Thymus (tissue), 11 donors: ENCODE measurements at regions not wholly inside any gene's neighbourhood (a gene's known extent, or its start where the extent isn't known, plus 50 kb on each side); places are given as distances from the start of the nearest gene placed in this dataset.

Experiments
- DNase-seq, 9 donors: peaks; one replicate each; pipeline ENCODE4 v3.0.0-alpha.2; 2013; ENCODE audit warnings: low spot score in 9 of 9, low read depth in 6 of 9, missing footprints in 1 of 9
- H3K27ac ChIP-seq, 2 donors: one replicate each; pipeline ENCODE4 v1.5.1; 2013; ENCODE audit warnings: control low read depth in 1 of 2, low read depth in 1 of 2, low read length in 1 of 2, mild to moderate bottlenecking in 1 of 2, moderate library complexity in 1 of 2
- H3K27me3 ChIP-seq, 2 donors: one replicate each; pipeline ENCODE4 v1.5.1; 2013; ENCODE audit warnings: low read length in 1 of 2; ENCODE audit not compliant: control insufficient read depth in 2 of 2, insufficient read depth in 1 of 2
- H3K36me3 ChIP-seq, 2 donors: one replicate each; pipeline ENCODE4 v1.5.1; 2013; ENCODE audit warnings: low read length in 1 of 2, mild to moderate bottlenecking in 1 of 2, moderate library complexity in 1 of 2; ENCODE audit not compliant: control insufficient read depth in 2 of 2, insufficient read depth in 2 of 2
- H3K4me1 ChIP-seq, 2 donors: one replicate each; pipeline ENCODE4 v1.5.1; 2013; ENCODE audit warnings: low read length in 2 of 2; ENCODE audit not compliant: control insufficient read depth in 2 of 2, insufficient read depth in 2 of 2
- H3K4me3 ChIP-seq, 2 donors: one replicate each; pipeline ENCODE4 v1.5.1; 2013; ENCODE audit warnings: low read length in 2 of 2, control low read depth in 1 of 2, mild to moderate bottlenecking in 1 of 2
- H3K9me3 ChIP-seq, 2 donors: one replicate each; pipeline ENCODE4 v1.5.1; 2013; ENCODE audit warnings: low read length in 1 of 2, mild to moderate bottlenecking in 1 of 2; ENCODE audit not compliant: control insufficient read depth in 2 of 2, insufficient read depth in 1 of 2
- WGBS: extraction: QIAGEN DNeasy Blood & Tissue Kit; methylation state at CpG from one replicate; pipeline ENCODE4 v1.1.7; 2013; 5-methylcytosine and 5-hydroxymethylcytosine counted together
- donor health status: healthy.

- no peak overlapping the region for H3K27ac ChIP-seq
- H3K4me3 ChIP-seq = no peak overlapping the region
- H3K4me1 ChIP-seq = no peaks in the 10 kb centered on the region
- 97% methylated on average over 5 of the region's 5 CpGs for WGBS
- H3K27me3 ChIP-seq = no peaks in the 10 kb centered on the region
- H3K36me3 ChIP-seq = no peaks in the 10 kb centered on the region
- no peak for DNase-seq
- no peaks in the 10 kb centered on the region for H3K9me3 ChIP-seq
Measured at GRCh38 chr4:157973297-157973696, 199.5 kb downstream of the GASK1B start.

GRCh38 chr4:157964463-157964862, 208.4 kb downstream of the GASK1B start:
- Histone ChIP-seq H3K9me3 (no peaks in the 10 kb centered on the region), H3K4me1 (no peaks in the 10 kb centered on the region), H3K36me3 (no peaks in the 10 kb centered on the region), H3K4me3 (no peak overlapping the region), H3K27ac (no peak overlapping the region), H3K27me3 (no peaks in the 10 kb centered on the region)
- 77% methylated on average over 2 of the region's 2 CpGs for WGBS
- DNase-seq = no peak

- Histone ChIP-seq H3K9me3 (no peaks in the 10 kb centered on the region), H3K27ac (no peak overlapping the region), H3K36me3 (no peaks in the 10 kb centered on the region), H3K27me3 (no peaks in the 10 kb centered on the region), H3K4me1 (no peaks in the 10 kb centered on the region), H3K4me3 (no peak overlapping the region)
- DNase-seq = no peak
- 86% methylated on average over 2 of the region's 2 CpGs for WGBS
Measured at GRCh38 chr4:157961229-157961990, 211.4 kb downstream of the GASK1B start.

GRCh38 chr4:157957905-157958304, 214.9 kb downstream of the GASK1B start:
- Histone ChIP-seq H3K27me3 (no peaks in the 10 kb centered on the region), H3K9me3 (no peaks in the 10 kb centered on the region), H3K4me3 (no peak overlapping the region), H3K27ac (no peak overlapping the region), H3K4me1 (no peaks in the 10 kb centered on the region), H3K36me3 (no peaks in the 10 kb centered on the region)
- DNase-seq = no peak
- WGBS = 97% methylated on average over 1 of the region's 1 CpG

GRCh38 chr4:157942017-157942416, 230.8 kb downstream of the GASK1B start:
- WGBS = 83% methylated on average over 3 of the region's 3 CpGs
- Histone ChIP-seq H3K27ac (no peak overlapping the region), H3K9me3 (no peaks in the 10 kb centered on the region), H3K27me3 (no peaks in the 10 kb centered on the region), H3K4me3 (no peak overlapping the region), H3K36me3 (no peaks in the 10 kb centered on the region), H3K4me1 (no peaks in the 10 kb centered on the region)
- DNase-seq = no peak

DNA sequence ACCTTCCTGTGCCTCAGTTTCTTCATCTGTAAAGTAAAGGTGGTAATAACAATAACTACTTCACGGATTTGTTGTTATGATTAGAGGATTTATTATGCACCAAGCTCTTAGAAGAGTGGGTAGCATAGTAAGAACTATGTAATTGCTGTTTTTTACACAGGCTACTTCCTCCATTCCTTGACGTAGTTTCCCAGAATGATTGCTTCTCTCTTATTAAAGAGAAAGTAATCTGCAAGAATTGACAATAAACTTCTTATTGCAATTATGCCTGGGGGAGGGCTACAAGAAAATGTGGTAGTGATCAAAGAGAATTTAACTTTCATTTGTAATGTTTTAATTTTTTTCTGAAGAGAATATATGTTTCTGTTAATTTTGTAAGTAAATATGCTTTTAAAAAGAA, 238.7 kb downstream of the GASK1B start:
- Histone ChIP-seq H3K9me3 (no peaks in the 10 kb centered on the region), H3K27me3 (no peaks in the 10 kb centered on the region), H3K36me3 (no peaks in the 10 kb centered on the region), H3K4me3 (no peak overlapping the region), H3K4me1 (no peaks in the 10 kb centered on the region), H3K27ac (no peak overlapping the region)
- no peak for DNase-seq
- WGBS = 24% methylated on average over 2 of the region's 2 CpGs

GRCh38 chr4:157932936-157933335, 239.9 kb downstream of the GASK1B start:
- DNase-seq = no peak
- H3K4me3 ChIP-seq = no peak overlapping the region
- no peak overlapping the region for H3K27ac ChIP-seq
- H3K9me3 ChIP-seq = no peaks in the 10 kb centered on the region
- no peaks in the 10 kb centered on the region for H3K36me3 ChIP-seq
- H3K4me1 ChIP-seq = no peaks in the 10 kb centered on the region
- WGBS = 96% methylated on average over 1 of the region's 1 CpG
- no peaks in the 10 kb centered on the region for H3K27me3 ChIP-seq

GRCh38 chr4:157929486-157929885, 243.3 kb downstream of the GASK1B start:
- Histone ChIP-seq H3K27ac (no peak overlapping the region), H3K9me3 (no peaks in the 10 kb centered on the region), H3K4me1 (no peaks in the 10 kb centered on the region), H3K27me3 (no peaks in the 10 kb centered on the region), H3K36me3 (no peaks in the 10 kb centered on the region), H3K4me3 (no peak overlapping the region)
- DNase-seq = no peak
- 92% methylated on average over 1 of the region's 1 CpG for WGBS

DNA sequence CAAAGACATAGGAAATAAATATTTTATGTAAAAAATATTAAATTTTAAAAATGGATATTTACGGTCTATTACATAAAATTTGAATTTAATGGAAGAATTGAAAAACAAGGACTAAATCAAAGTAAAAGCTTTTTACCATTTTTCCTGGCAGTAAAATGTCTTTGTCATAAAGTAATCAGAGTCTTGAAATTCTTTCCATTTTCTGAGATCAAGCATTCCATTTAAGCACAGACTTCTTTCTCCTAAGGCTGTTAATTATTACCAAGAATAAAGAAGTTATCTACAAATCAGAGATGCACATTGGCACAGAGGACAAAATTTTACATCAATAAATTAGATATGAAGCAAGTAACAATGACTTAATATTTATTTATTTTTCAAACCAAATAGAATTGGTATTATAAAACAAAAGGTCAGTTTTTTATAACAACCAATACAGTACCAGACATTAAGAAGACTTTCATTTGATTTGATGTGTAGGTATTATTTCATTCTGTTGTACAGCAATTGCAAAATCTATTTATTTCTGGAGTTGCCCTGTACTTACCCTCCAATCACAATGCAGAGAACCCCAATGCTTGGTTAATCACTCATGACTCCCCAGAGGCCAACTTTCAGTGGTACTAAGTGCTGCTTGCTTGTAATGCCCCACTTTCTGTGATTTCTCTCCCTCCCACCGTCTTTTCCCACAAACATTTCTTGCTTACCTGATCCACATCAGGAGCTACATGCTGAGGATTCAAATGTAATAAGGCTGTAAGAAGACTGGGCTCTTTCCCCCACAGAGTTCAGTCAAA, 254.6 kb downstream of the GASK1B start:
- H3K27me3 ChIP-seq = no peaks in the 10 kb centered on the region
- H3K27ac ChIP-seq = no peak overlapping the region
- WGBS = 92% methylated on average over 2 of the region's 2 CpGs
- H3K4me1 ChIP-seq = no peaks in the 10 kb centered on the region
- DNase-seq = no peak
- no peaks in the 10 kb centered on the region for H3K9me3 ChIP-seq
- H3K4me3 ChIP-seq = no peak overlapping the region
- no peaks in the 10 kb centered on the region for H3K36me3 ChIP-seq
